ENCODE measurements at regions not wholly inside any gene's neighbourhood (a gene's known extent, or its start where the extent isn't known, plus 50 kb on each side); places are given as distances from the start of the nearest gene placed in this dataset.

DNA sequence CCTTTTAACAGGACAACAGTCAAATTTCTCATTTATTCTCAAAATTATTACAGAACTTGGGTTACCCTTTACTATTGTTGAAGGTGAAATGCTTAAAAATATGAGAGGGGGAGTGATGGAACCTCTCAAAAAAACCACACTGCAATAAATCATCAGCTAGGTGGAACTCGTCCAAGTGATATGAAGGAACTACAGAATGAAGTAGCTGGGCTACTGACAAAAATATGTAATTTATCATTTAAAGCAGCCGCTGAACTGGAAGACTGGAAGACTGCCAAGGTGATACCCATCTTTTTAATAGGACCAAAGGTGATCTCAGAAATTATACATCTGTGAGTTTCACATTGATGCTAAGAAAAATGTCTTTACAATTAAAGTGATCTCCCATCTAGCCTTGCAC is 597.7 kb upstream of the TENM3 start:
- no peak for DNase-seq

DNA sequence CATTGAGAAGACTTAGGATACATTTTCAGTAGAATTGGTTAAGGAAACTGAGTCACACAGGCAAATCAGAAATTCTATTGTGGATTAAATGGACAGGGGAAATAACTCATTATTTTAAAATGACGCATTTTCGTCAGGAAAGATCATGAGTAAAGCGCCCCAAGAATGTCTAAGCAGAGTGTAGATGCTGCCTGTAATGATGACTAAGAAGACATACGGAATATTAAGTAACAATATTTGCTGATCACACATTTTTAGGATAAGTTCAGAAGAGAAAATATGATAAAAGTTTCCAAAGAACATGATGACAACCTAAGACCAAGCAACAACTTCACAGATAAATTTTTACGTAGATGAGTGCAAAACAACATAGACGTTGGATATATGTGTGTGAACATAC is 596.3 kb upstream of the TENM3 start:
- DNase-seq, result no peak

DNA sequence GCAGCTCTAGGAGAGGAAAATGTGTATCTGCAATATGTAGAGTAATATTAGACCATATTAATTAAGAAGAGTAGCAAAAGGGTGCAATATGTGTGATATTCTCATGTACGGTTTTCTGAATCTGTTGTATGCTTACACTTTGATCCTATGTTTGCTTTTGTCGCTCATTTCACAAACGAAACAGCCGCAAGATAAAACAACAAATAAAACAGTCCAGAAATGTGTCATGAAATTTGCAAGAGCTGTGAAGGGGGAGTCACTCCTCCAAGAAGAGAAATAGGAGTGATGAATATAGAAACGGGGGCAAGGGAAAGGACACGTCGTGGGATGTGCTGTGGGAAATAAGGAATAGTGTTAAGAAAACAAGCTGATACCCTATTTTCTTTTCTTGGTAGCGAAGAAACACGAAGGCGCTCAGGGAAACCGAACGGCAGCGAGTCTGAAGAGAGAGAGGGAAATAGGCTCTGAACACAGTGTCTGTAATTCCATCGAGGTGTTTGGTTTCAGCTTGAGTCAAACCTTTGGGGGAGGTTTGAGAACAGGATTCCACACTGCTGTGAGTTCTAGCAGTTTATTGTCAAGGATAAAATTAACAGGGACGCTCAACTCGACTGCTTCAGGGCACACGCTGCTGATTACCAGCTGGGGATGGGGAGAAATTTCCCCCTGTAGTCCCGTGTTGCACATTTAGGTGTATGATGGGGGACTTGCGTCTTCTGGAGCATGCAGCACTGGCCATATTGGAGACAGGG is 595.6 kb upstream of the TENM3 start:
- DNase-seq, result no peak

DNA sequence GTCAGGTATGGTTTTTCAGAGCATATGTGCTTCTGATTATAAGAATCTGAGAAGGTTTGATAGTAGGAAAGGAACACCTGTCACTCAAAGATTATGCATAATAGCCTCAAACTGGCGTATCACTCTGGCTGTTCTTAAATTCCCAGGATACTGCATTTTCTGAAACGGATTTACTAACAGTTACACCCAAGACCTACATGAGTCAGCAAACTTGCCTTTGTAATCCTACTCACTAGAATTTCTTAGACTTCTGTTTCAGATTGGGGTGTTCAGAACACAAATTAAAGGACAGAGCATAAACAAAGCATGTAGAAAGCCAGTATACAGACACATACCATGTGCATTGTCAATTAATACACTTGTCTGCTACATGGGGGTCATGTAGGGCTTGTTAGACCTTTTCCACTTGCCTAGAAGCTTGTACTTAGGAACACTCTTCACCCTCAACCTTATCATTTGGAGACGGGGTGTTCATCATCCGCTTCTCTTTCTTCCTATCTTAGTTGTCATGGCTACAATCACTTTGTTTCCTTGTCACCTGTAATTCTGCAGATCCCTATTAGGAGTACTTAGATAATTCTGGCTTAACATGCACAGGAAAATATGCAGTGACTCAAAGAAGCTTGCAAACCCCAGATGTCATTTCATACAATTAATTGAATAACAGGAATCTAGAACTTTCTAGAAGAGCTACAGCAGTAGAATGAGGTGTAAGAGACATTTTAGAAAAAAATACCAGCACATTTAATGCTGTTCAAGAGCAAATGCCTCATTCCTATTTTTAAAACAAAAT is 593.0 kb upstream of the TENM3 start:
- DNase-seq, result no peak

DNA sequence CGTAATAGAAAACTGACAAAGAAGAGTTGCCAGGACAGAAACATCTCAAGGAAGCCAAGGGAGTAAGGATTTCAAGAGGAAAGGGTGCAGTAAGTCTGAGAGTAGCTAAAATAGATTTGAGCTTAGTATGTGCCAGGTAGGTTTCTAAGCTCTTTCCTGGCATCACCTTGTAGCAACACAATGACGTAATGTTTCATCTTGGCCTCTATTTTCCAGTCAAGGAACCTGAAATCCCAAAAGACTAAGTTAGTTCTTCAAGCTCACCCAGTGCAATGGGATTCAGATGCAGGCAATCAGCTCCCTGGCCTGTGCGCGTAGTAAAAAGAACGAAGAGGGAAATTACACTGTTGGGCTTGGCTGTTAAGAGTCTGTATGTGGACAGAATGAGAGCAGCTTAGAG is 586.5 kb upstream of the TENM3 start:
- DNase-seq, result no peak

DNA sequence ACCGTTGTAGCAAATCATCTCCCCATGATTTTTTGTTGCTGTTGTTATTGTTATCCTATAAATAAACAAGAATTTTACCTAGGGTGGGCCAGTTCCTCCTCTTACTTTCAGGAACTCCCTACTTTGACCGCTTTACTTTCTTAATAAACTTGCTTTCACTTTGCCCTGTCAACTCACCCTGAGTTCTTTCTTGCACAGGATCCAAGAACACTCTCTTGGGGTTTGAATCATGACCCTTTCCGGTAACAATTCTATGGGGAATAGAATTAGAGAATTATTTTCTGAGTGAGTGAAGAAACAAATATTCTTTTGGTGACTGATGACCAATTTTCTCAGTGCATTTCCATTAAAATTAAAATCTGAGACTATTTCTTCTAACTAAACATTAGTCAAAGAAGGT is 584.0 kb upstream of the TENM3 start:
- DNase-seq, result no peak

DNA sequence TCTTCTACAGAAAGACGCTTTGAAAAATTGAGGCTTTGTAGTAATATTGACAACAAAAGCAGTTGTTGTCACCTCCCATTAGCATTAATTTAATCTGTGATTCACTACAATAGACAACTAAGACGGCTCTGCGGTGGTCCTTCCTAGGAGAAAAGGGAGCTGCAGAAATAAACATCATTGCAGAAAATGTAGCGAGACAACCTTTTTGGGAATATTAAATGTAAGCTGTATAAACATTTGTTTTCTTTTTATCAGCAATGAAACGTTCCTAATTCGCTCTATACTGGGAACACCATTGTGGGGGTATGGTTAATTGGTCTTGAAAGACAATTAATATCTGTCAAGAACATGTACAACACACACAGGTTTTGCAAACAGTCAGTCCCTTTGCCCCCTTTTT is 583.3 kb upstream of the TENM3 start:
- DNase-seq, result no peak

DNA sequence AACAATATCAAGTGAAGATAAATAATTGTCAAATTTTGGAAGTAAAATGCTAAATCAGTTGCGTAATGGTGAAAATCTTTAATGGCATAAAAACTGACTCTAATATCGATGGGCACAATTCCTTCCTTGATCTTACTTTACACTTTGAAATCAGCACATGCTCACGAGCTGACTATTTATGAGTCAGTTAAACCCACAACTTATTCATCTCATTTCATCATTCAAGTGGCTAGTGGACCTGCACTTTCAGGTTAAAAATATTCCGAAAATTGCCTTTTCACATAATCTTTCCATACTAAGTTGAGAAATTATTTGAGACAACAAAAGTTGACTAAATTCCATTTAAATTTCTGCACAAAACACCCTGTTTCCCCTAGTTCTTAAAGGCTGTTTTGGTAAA is 582.1 kb upstream of the TENM3 start:
- DNase-seq, result no peak

DNA sequence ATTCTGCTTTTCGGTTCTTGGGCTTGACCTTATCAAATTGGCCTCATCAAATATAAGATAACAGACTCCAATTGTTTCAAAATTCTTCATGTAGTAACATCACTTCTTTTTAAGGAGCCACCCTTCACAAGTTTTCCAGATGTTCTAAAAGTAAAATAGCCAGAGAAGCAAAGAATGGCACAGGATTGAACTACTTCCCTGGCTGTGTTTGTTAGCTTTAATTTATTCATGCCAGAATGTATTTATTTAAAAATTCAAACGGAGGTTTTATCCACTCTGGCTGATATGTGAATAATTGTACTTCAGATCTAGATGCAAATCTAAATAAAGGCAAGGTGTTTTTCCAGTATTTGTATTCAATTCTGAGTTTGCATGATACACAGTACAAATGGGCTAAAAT is 581.3 kb upstream of the TENM3 start:
- DNase-seq, result no peak

DNA sequence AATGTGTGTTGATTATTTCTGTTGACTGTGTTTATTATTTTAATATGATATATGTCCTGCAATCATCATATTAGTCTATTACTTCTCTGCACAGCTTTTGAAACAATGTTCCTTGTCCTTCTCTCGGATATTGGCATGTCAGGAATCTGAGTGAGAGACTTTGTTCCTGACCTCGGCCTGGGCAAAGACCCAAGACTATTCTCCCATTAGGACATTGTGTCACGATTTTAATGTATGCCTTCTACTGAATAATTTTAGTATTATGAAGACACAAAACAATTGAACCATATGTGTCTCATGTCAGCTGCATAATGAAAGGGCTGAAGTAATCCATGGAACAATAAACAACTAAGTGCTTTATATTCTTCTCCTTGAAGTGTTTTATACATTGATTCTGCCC is 580.8 kb upstream of the TENM3 start:
- DNase-seq, result no peak

DNA sequence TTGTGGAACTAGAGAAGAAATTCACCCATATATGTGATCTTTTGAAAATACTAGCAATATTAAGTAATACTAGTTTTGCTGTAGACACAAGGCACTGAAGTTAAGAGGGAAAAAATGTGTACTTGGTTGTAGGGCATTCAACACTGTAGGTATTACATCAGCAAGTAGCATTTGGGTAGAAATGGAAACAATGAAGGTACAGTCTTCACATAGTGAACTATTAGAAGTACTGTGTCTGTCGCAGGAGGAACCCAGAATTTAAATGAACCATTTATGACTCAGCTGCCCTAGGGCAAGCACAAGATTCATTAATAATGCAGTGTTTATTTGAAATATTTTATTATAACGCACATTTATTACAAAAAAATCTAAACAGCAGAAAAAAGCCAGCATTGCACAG is 572.7 kb upstream of the TENM3 start:
- DNase-seq, result no peak

DNA sequence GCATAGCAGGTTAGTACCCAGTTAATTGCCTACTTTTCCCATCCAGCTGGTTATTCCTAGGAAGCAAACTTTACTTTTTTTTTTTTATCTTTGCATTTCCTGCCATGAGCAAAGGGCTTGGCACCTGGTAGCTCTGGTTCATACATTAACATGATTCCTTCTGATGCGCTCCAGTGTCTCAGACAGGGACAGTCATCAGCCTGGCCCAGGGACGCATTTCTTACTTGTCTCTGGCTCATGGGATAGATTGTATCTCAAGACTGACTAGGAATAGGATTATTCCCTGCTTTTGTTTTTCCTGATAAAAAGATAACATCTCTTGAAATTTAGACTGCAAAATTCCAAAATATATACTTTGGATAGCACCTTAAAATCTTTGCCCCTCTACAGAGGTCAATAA is 571.5 kb upstream of the TENM3 start:
- no peak for DNase-seq

DNA sequence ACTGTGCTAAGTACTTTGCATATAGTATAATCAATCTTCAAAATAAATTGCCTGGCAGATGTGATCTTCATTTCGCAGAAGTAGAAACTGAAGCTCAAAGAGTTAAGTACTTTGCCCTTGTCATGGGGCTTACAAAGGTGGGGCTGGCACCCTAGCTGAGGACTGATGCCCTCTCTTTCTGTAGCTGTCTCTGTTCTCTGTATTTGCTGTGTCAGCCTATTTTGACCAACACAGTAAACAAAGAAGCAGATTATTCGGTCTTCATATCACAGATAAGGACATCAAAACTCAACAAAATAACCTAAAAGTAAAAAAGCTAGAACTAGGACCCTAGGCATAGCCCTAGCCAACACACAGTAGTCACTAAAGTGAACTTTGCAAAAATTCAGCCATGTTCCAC is 570.5 kb upstream of the TENM3 start:
- no peak for DNase-seq

DNA sequence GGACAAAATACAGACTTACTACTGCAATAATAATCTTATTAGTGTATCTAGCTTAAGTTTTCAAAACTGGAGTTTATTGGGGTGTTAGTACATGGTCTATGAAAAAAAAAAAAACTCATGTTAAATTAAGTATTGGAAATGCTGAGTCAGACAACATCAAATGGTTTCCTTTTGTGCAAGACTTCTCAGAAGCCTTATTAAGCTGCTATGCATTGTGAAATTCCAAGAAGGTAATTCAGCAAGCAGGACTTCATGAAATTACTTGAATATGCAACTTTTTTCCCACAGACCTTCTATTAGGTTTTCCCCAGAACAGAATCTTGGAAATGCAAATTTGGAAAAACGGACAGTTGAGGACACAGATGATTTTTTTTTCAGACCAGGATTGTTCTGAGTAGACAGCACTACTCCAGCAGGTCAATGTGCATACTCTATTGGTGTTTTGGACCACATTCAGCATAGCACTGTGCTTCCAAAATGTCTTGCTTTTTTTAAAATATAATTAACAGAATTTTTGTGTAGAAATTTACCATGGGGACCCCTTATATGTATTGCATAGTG is 568.8 kb upstream of the TENM3 start:
- DNase-seq, result no peak

DNA sequence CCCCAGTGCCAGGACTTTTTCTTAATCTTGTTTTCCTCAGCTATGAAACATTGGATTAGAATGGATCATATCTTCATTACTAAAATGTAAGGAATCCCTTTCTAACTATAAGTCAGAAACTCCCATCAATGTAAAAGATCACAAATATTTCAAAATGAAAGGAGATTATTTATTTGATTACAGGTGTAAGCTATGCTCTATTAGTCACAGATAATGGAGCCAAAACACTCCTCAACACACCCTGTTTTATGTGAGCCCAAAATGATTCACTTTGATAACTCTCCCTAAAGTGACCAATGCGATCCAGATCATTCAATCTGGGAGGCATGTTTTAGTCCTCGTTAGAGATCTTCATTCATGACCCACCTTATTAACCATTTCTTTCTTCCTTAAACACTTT is 566.7 kb upstream of the TENM3 start:
- no peak for DNase-seq

DNA sequence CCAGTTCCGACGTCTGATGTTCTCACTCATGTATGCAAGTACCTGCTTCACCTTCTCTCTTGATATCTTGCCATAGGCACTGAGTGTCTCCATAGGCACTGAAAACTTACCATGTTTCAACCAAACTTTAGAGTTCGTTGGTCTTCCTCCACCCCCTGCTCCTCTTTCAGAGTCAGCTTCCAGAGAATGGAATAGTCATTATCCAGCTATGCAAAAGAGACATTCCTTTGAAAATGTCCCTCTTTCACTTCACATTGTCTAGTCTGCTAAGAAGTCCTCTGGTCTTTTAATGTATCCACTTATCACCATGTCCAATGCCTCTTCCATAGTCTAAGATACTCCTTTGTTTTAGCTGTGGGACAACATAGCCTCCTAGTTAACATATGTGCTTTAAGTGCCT is 566.0 kb upstream of the TENM3 start:
- DNase-seq, result no peak

DNA sequence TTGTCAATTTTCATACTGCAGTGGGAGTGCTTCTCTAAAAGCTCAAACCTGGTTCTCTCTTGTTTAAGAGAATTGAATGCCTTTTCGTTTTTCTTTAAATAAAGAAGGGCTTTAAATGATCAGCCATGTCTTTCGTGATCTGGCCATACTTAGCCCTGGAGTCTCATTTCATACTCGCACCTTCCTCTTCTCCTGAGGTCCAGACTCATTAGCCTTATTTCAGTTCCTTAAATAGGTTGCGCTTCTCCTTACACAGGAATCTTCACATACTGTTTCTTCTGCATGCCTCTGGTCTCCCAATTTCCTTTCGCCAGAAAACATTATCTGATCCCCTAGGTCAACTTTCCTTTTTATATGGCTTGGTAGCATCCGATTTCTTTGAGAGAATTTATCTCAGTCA is 565.6 kb upstream of the TENM3 start:
- DNase-seq, result no peak

DNA sequence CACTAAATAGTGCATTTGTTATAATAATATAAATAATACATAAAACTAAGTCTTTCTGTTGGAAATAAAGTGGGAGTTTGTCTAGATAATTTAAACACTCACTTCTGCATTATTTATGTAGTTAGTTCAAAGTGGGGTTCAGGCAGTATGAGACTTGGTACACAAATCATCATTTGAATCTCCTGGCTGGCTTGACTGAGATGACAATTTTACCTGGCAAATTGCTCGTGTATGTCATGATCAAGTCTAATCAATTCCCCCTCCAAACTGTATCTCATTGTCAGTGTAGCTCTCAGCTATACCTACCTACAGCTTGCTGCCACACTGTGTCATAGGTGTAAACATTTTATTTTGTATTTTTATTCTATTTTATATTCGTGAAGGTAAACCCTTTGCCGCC is 563.4 kb upstream of the TENM3 start:
- no peak for DNase-seq

DNA sequence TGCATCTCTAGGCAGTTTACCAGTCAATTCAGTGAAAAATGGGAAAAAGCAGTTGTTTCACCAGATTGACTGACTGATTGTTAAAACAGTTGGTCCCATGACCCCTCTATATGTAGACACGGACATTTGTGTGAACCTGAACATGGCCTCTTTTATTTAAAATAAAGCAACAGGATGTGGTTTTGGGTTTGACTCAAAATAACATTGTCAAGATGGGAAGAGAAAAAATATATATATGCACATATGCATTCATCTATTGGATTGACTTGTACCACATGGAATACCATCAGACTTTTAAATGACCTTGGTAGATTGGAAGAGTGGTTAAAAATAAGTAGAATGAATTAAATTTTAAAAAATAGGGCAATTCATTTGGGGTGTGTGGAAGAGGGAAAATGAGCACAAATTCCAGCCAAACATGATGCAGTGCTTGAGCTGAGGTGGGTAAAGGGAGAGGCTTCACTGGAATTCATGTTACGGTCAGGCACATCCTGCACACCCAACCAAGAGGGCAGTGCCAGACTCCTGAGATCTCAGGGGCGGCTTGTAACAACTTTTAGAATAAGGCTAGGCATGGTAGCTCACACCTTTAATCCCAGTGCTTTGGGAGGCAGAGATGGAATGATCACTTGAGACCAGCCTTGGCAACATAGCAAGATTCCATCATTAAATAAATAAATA is 560.7 kb upstream of the TENM3 start:
- DNase-seq, result no peak

DNA sequence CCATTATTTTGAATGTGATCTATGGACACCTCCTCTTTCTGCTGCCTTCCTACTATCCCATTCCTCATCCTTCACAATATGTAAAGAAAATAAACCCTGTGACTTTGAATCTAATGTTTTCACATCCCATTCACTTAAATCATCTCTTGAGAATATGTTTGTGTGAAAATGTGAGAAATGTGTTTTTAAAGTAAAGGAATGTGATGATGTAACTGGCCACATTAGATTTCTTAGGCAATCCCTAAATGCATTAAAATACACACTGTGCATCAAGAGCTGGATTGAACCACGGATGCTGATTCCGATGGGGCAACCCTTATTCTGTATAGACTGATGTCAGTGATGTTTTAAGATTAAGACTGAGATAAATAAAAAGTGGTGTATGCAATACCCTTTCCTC is 558.9 kb upstream of the TENM3 start:
- no peak for DNase-seq

DNA sequence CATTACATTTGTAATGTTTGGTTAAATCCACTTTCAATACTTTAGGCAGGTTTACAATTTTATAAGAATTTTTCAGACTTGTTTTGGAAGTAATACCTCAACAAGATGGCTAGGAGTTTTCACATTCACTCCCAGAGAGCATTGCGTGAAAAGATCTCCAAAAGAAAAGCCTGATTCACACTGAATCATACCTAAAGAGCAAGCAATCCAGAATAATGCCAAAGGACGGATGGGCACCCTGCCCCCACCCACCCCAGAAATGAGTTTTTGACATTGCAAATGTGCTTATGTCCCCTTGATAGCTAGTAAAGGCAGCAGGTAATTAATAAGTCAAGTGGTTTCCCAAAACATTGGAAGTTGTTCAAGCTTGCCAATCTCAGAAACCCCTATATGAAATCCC is 557.7 kb upstream of the TENM3 start:
- DNase-seq, result no peak

DNA sequence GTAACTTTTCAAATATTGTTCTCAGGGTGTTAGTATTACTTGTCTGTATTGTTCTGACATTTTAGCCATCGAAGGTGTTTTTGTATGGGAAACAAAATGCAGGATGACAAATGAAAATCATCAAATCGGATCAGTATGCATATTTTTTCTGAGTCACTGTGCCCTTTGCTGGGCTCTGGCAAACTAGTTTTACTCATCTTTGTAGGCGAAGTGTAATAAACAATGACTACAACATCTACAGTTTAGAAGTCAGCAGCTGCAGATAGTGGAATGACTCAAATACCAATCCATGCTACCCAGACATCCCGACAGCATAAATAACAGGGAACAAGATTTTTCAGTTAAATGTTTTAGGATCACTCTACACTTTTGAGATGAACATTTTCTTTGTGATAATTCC is 557.3 kb upstream of the TENM3 start:
- DNase-seq, result peak; percentile 76

DNA sequence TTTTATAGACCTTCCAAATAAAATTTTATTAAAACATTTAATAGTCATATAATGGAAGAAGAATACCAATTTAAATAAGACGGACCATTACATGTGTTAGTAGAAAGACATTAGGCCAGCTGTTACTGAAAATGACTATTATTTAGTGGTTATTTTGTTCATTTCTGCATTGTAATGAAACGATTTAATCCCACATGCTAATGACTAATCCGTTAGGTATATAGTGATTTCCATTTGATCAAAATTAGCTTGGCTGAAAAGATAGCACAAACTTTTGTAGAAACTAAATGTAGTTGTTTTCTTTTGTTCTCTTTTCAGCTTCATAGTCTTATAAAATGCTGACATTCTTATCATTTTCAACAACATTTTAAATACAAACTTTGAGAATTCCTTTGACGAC is 556.1 kb upstream of the TENM3 start:
- DNase-seq, result no peak

DNA sequence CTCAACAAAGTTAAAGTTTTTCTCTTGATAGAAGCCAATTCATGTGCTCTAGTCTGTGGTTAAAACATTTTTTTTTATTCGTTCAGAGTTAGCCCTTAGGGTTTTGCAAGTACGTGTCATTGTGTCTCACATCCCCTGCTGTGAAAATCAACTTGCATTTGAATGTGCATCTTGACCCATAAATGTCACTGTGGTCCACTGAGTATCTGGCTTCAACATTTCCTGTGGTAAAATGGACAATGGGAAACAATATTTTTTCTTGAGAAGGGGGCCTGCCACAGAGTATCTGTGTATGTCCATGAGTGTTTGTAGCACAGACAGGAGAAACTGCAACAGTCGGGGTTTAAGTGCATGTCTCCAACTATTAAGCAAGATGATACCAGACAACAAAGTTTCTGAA is 554.8 kb upstream of the TENM3 start:
- no peak for DNase-seq

Measured in amniotic stem cell (primary cell).